GM10266 (cell line): ENCODE measurements at regions not wholly inside any gene's neighbourhood (a gene's known extent, or its start where the extent isn't known, plus 50 kb on each side); places are given as distances from the start of the nearest gene placed in this dataset.

Source experiments
- DNase-seq: peaks from one replicate; pipeline ENCODE4 v3.0.0; 2012; ENCODE audit errors: extremely low spot score
- CTCF ChIP-seq: IDR thresholded peaks from 2 replicates; pipeline ENCODE4 v1.5.1; 2012; ENCODE audit warnings: mild to moderate bottlenecking, low read depth; ENCODE audit not compliant: control insufficient read depth, insufficient read depth; ENCODE audit errors: missing control alignments

GRCh38 chr1:22221233-22221780 lies 78.4 kb upstream of the WNT4 start:
- DNase-seq: no peak
- TF ChIP-seq CTCF: no peak

- no peak for DNase-seq
- no peak for TF ChIP-seq CTCF
These were observed 79.8 kb upstream of the WNT4 start for GRCh38 chr1:22222723-22223122.

GRCh38 chr1:22223176-22223575 lies 80.3 kb upstream of the WNT4 start:
- TF ChIP-seq CTCF: no peak
- DNase-seq: no peak

- DNase-seq: no peak
- TF ChIP-seq CTCF: no peak
These were observed 81.2 kb upstream of the WNT4 start for GRCh38 chr1:22224091-22224490.

GRCh38 chr1:22224631-22225030 lies 81.7 kb upstream of the WNT4 start:
- DNase-seq: no peak
- TF ChIP-seq CTCF: no peak

GRCh38 chr1:22225858-22226589 lies 83.1 kb upstream of the WNT4 start:
- TF ChIP-seq CTCF: no peak
- no peak for DNase-seq

GRCh38 chr1:22228074-22228473 lies 85.2 kb upstream of the WNT4 start:
- no peak for TF ChIP-seq CTCF

More at GRCh38 chr1:22228074-22228473, 85.2 kb upstream of the WNT4 start:
- no peak for DNase-seq
